ENCODE measurements at regions not wholly inside any gene's neighbourhood (a gene's known extent, or its start where the extent isn't known, plus 50 kb on each side); places are given as distances from the start of the nearest gene placed in this dataset.

DNA sequence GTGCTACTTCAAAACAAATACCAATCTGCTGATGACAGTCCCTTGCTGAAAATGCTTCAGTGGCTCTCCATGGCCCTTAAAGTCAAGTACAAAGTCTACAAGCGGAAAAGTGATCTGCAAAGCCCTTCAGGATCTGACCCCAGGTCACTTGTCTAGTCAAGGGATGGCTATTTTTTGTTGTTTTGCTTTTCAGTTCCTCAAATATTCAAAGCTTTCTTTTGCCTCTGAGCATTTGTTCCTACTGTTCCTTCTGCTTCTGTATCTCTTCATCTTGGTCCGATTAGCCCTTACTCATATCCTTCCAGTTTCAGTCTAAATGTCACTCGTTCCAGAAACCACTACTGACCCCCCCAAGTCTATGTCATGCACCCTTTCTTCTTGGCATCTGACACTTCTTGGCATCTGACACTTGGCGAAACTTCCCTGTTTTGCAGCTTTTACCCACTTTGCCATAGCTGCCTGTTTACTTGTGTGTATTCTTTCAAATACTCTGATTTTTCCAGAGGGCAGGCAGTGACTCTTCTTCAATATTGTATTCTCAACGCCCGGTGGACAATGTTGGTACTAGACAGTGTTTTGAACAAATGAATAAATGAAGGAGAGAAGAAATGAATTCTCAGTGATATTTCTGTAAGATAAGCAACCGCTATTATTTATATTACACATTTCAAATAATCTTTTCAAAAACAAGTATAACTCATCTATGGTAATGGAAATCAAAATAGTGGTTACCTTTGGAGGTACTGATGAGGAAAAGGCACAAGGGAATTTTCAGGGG is 175.9 kb upstream of the FN1 start (continued):
- TF ChIP-seq, protein P1, sequence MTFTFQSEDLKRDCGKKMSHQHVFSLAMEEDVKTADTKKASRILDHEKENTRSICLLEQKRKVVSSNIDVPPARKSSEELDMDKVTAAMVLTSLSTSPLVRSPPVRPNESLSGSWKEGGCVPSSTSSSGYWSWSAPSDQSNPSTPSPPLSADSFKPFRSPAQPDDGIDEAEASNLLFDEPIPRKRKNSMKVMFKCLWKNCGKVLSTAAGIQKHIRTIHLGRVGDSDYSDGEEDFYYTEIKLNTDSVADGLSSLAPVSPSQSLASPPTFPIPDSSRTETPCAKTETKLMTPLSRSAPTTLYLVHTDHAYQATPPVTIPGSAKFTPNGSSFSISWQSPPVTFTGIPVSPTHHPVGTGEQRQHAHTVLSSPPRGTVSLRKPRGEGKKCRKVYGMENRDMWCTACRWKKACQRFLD (CRISPR knock-in tag; IDR thresholded peaks at IDR 0.05; ENCODE audit: borderline replicate concordance): no peak
- TF ChIP-seq PLRG1 (conservative IDR thresholded peaks at IDR 0.05) (no peak), PBX2 (CRISPR knock-in tag; IDR thresholded peaks at IDR 0.05) (no peak), AGO2 (optimal IDR thresholded peaks at IDR 0.05; ENCODE audit: low read depth, low read length) (no peak), ZNF772 (CRISPR knock-in tag; IDR thresholded peaks at IDR 0.05) (no peak), ZNF878 (CRISPR knock-in tag; IDR thresholded peaks at IDR 0.05) (no peak), HOXA3 (CRISPR knock-in tag; IDR thresholded peaks at IDR 0.05) (0 out of 2 replicates have a peak, but pooled peaks have one; percentile 14), CCAR2 (optimal IDR thresholded peaks at IDR 0.05; ENCODE audit: low read depth, low read length) (no peak), GPN1 (CRISPR knock-in tag; IDR thresholded peaks at IDR 0.05; ENCODE audit: borderline replicate concordance) (no peak), HCFC1 (IDR thresholded peaks at IDR 0.05; ENCODE audit: low read depth, low read length) (no peak), ZNF382 (CRISPR knock-in tag; IDR thresholded peaks at IDR 0.05; ENCODE audit: borderline replicate concordance) (no peak), PHF20 (CRISPR knock-in tag; IDR thresholded peaks at IDR 0.05) (no peak), MZF1 (CRISPR knock-in tag; IDR thresholded peaks at IDR 0.05; ENCODE audit: borderline replicate concordance) (no peak), TARDBP (CRISPR knock-in tag; IDR thresholded peaks at IDR 0.05) (no peak), SP4 (CRISPR knock-in tag; IDR thresholded peaks at IDR 0.05) (no peak)

All from HepG2 (cell line).